NCI-H2171 treated with DMSO at 0.1 percent for 48 hours (cell line): ENCODE measurements at regions not wholly inside any gene's neighbourhood (a gene's known extent, or its start where the extent isn't known, plus 50 kb on each side); places are given as distances from the start of the nearest gene placed in this dataset.

Source experiments
- DNase-seq: peaks from one replicate; lab custom pipeline; 2025; lab: John Stamatoyannopoulos, UW

DNA sequence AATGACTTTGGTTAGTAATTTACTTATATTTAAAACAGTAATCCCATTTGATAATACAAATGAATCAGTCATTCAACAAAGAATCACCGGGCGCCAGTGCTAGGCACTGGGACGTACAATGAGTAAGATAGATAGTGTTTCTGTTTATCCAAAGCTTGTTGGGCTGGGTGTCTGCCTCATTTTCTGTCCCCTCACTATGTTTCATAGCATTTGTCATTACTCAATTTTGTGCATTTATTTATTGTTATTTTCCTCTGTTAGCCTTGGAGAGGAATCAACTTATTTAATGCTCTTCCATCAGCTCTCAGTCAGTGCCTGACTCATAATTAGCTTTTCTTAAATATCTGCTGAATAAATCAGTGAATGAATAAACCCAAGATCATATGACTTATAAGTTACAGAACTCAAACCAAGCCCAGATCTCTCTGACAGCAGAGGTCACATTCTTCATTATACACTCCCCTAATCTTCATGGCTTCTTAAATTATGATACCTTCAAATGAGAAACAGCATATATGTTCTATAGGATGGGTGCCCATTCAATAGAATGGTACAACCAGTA lies 86.2 kb downstream of the TSPAN8 start:
- DNase-seq = no peak

DNA sequence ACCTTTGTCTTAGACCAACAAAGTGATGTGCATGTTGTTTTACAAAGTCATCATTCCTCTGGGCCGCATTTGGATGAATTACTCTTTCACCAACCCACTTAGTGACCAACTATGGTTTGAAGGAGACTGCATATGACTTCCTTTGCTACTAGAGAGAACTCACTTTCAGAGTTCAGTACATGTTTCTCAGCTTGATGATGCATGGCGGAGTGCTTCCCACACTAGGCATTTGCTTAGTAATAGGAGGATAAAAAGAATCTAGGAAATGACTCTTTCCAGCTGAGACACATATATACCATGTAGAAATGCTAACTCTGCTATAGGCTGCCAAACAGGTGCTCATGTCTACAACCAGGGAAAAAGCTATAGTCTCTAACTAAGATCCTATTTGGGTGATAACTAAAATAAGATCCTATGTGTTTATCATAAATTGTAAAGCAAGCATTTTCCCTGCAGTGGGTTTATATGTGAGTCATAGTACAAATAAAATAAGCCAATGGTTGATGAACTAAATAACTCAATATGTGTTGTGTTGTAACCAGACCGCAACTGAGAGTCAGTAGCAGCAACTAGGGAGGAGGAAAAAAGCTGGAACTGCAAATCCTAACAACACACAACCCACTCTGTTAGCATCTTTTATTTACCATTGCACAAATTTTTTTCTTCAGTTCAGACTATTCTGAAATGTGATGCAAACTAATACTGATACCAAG lies 87.2 kb downstream of the TSPAN8 start:
- no peak for DNase-seq

DNA sequence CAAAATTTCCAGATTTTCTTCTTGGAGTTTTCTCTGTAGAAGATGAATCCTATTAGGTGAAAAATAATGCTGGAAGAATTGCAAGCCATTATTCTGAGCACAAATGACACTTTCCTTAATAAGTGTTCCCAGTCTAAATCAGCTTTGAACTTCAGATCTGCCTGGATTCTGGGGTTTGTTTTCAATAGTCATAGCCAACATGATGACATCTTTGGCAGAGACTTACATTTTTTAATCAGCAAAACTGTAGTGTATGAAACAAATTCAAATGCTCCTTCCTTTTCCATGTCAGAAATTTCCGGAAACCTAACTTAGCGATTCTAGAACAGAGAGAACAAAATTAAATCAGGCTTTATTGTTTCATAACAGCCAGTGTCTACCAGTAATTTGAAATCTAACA lies 88.5 kb downstream of the TSPAN8 start:
- DNase-seq = no peak

DNA sequence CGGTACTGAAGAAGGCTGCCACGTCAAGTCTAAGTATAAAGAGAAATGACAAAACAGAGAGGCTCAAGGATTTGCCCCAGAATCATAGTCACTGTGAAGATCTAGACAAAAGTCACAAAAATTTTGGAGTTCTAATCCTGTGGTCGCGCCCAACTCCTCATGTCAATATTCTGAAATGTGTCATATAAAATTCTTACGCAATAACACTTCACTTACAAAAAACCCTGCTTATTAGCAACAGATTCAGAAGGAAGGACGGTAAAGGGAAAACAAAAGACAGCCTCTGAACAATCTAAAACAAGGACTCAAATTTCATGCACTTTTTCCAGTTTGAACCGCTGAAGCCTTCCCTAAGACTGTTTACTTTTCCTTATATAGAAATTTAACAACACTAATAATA lies 94.7 kb downstream of the TSPAN8 start:
- DNase-seq = no peak

DNA sequence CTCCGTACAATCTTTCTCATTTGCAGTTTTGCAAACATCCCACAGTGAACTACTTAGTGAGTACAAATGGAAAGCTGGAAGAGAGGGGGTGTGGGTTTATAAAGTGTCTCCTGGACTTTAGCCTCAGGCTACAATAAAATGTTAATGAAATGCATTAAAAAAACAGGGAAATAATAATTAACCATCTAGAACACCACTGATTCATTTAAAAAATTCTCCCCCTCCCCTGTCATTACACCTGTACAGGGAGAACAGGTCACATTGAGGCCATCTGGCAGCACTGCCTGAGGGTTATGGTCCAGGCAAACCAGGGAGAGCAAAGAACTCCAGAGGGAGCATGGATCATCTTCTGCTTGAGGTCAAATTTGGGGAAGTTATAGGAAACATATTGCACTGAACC lies 96.3 kb downstream of the TSPAN8 start:
- DNase-seq = no peak

DNA sequence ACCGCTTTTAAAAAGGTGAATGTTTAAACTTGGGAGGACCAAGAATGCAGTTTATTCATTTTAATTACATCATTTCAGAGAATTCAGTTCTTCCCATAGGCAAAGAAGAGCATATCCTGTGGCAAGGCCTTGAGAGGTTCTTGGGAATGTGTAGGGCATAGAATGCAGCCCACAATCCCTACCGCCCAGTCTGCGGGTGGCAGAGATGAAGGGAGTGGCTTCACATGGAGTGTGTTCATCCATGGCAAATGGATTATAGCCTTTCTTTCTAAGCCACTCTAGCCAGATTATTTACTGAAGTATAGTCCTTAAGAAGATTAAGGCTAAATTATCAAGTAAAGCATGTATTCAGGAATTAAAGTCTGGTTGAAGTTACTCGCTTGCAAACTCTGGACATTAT lies 97.4 kb downstream of the TSPAN8 start:
- no peak for DNase-seq

DNA sequence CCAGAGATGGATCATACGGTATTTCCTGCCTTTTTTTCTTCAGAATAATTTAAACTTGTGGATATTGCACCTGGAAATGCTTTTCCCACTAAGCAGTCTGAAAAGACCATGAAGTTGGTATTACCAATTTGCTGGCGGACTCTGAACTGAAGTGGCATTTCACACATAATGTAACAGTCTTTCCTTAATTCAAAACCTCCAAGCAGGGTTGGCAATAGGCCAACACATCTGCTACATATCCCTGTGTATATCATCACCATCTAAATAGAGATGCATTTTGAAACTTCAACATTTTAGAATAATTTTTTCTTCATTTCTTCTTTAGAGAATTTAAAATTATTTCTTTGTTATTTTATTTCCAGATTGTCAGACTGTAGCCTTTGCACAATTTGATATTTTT lies 100.5 kb downstream of the TSPAN8 start:
- peak; percentile 31 for DNase-seq

DNA sequence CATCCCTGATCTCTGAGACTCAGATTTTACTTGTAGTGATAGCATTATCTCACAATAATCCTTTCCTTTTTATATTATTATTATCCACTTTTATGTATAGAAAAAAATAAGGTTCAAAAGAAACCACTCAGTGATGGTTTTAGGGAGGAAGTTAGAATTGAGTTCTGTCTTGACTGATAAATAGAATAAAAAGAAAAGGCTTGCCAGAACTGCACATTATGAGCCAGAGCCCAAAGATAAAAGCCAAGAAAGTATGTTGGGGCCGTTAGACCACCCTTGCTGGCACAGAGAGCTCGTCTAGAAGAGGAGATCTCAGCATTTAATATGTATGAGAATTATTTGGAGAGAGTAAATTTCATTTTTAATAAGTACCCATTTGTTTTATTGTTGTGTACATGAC lies 103.2 kb downstream of the TSPAN8 start:
- no peak for DNase-seq

DNA sequence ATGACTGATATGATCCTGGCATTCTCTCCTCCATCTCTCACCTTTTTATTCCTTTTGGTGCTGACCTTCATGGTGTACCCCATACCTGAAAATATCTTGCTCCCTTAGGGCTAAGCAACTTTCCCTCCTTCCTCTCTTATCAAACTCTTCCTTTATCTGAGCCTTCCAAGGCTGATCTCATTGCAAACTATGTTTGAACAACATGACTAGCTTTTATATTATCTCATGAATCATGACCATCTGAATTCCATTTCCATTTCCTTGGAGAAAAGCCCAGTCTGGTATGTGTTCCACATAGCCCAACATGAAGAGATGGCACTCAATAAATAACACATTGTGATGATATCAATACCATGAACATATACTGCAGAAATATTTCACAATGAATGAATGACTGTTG lies 111.6 kb downstream of the TSPAN8 start:
- DNase-seq = no peak

DNA sequence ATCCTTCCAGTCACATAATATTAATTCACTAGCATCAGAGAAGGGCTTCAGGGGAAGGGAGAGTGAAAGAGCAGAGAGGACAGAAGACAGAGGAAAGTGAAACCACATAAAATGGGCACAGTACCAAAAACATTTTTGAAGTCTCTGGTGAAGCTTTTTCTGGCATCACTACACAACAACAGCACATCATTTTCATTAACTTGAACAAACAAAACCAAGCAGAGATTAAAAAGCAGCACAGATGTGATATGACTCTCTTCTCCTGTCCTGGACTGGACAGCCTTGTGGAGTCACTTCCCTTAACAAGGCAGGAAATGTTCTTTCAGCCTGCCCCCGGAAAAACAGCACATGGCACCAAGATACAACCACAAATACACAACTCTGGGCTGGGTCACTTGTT lies 112.0 kb downstream of the TSPAN8 start:
- DNase-seq = no peak

DNA sequence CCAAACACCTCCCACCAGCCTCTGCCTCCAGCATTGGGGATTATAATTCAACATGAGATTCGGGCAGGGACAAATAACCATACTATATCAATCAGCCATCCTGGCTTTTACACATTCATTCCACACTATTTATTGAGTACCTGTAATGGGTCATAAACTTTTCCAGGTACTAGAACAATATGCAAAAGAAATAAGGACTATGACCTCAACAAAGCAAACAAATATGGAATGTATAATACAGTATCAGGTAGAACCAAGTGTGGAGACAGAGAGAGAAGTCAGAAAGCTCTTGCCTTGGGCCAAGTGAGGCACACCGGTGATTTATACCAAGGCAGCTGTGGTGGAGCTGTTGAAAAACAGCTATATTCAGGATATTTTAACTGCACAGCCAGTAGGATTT lies 116.3 kb downstream of the TSPAN8 start:
- no peak for DNase-seq

DNA sequence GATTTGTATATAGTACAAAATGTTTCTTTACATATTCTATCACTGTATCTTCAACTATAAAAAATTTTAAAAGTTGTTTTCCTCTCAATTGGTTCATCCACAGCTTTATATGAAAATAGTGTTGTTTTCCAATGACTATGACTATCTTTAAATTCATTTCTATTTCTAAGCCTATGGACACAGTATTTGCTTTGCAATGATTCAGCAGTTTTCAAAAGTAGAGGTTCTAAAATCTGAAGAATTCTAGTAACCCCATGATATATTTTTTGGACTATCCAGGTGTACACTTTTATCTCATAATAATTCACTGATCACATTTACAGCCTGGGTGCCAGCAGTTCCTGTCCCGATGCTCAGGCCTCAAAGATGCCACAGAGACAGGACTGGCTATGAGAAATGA lies 118.4 kb upstream of the PTPRR start:
- DNase-seq = no peak

DNA sequence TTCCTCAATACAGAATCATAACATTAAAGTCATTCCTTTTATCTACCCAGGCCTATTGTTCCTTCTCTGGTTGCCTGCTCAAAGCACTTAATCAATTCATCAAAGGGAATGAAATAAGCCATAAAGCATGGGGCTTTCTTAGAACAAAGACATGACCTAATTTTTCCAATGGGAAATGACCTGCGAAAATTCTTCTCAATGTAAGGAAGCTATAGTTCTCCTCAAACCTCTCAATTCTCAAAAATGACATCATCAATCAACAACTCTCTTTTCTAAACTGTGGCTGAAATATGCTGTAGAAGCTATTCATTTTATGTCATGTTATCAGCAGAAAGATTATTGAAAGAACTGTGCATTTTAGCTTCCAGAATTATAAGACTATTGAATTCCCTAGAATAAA lies 116.0 kb upstream of the PTPRR start:
- no peak for DNase-seq

DNA sequence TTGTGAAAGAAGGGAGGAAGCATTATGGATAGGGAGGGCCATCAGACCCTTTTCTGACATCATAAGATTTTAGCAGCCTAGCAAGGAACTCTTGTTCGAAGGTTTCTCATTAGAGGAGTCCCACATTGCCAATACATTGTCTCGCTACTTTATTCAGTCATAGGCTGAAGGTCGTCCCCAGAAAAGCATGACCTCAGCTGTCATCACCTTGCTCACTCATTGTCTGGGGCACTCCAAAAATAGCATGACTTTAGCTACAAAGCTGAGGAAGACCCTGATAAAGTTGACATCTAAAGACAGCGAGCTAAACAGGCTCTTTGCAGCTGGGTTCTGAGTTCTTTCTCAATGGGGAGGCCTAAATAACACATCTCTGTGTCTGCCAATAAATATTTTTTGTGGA lies 112.4 kb upstream of the PTPRR start:
- no peak for DNase-seq

DNA sequence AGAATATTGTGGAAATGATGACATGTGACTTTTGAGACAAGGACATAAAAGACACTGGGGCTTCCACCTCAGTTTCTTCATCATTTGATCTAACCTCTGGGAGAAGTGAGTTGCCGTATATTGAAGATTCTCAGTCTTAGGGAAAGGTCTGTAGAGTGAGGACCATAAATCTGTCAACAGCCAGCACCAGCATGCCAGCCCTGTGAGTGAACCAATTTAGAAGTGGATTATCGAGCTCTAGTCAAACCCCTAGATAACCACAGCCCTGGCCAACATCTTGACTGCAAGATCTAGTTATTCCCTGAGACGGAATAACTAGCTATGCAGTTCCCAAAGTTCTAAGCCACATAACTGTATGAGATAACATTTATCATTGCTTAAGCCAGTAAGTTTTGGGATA lies 108.8 kb upstream of the PTPRR start:
- no peak for DNase-seq

DNA sequence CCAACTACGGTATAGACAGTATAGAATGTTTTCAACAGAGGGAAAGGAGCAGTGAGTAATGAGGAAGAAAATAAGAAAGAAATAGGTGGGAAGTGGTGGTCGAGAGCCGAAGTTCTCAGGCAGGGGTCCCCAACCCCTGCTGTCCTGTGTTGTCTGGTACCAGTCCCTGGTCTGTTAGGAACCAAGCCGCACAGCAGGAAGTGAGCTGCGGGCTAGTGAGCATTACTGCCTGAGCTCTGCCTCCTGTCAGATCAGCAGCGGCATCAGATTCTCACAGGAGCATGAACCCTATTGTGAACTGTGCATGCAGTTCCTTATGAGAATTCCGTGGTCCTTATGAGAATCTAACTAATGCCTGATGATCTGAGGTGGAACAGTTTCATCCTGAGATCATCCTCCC lies 107.3 kb upstream of the PTPRR start:
- no peak for DNase-seq

DNA sequence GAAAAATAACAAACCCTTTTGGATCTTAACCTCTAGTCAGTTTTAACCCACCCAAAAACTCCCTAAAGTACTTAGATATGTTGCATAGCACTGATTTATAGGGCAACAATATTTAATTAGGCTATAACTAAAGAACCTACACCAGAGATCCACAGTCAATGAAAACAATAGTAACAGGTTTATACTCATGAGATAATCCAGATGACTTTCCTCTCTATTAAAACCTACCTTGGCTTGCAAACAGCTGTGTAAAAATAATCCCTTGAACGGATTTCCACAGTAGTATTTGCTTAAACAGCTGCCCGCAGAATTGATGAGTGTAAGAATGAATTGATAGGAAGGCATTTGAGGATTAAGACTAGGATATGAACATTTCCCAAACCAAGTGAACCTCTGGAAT lies 104.3 kb upstream of the PTPRR start:
- no peak for DNase-seq

DNA sequence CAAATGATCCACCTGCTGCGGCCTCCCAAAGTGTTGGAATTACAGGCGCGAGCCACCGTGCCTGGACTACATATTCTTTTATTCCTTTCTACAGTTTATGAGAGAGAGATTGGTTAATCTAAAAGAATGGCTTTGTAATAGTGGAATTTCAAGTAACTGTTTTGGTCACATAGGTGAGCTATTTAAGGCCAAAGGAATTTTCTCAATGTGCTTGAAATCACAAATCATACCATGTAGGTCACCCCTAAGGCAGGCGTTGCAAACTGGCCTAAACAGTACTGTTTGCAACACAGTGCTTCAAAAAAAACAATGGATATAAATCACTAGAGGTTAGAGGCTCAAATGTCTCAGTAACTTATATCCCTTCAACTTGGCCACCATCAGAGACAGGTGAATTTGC lies 103.7 kb upstream of the PTPRR start:
- DNase-seq = no peak

DNA sequence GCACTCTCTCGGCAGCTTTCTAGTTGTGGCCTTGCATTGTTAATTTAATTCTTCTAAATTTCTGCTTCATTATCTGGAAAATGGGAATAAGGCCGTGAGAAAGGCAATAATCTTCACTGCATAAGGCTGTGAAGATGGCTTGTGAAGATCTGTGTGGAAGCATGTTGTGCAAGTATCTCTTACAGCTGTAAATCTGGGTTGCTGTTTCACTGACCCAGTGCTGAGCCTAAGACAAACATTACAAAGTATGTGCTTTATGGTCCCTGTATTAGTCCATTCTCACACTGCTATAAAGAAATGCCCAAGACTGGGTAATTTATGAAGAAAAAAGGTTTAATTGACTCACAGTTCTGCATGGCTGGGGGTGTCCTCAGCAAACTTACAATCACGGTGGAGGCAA lies 101.0 kb upstream of the PTPRR start:
- DNase-seq = no peak

DNA sequence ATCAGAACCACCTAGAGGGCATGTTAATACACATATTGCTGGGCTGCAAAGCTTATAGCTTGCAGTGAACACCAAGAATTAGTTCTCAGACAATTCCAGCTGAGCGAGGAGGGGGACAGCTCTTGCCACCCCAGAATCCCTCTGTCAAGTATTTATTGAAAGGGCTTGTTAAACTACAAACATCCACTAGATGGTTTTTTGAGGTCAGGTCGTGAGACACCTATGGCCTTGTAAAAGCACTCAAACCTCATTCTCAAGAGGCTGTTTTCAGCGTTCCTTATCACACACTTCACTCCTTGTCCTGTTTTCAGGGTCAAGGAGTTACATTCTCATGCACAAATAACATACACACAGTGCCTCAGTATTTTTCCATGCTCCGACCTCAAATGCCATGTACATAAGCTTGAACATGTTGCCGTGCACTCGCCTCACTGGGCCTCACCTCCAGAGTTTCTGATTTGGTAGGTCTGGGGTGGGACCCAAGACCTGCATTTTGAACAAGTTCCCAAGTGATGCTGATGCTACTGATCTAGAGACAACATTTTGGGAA lies 98.8 kb upstream of the PTPRR start:
- DNase-seq = no peak

DNA sequence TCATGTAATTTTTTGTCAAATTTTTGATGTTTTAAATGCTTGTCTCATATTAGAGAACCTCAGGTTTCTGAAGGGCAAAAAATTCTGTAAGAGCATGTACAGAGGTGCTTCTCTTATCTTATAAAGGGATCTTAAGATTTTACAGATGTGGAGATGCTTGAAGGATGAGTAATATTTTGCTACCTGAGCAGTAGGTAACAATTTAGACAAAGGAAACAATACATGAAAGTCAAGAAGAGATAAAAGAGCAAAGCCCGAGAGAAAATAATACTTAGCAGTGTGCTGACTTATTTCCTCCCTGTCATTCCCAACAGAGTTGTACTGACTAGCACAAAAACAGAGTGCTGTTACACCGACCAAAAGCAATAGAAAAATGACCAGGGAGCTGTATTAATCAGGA lies 98.1 kb upstream of the PTPRR start:
- no peak for DNase-seq

DNA sequence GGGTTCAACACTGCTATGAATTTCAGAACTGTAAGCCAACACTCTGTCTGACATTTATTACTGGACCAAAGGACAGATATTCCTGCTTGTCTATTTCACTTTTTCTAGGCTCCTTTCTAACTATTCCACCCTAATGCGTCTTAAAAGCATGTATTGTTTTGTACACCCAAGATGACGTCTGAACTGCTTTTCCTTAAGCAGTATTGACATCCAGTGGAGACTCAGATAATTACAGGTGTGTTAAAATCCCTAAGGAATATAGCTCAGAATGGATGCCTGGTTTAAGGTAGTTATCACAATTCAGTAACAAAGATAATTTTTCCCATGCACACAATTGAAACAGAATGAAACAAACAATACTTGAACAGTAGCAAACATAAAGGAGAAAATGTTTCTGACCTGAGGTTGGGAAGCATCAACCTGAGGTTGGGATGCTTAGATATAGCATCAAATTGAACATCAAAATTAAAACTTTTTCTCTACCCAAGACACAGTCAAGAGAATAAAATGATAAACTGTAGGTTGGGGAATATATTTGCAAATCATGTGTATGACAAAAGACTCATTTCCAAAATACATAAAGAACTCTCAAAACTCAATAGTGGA lies 93.7 kb upstream of the PTPRR start:
- DNase-seq = peak; percentile 27

DNA sequence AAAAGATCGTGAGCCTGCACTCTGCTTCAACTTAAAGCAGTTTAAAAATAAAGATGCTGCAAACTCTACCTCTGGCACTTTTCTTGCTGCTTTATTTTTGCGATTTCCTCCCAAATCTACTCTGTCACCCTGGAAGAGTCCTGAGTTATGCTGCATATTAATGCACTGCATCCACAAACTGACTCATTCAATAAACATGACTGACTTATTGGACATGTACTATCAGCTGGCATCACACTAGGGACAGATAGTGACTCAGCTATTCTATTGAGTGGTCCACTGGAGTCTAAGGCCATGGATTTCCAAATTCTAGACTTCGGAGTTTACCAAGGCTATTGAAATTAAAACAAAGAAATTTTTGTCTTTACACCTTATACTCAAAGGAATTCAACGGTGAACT lies 90.7 kb upstream of the PTPRR start:
- DNase-seq = no peak

DNA sequence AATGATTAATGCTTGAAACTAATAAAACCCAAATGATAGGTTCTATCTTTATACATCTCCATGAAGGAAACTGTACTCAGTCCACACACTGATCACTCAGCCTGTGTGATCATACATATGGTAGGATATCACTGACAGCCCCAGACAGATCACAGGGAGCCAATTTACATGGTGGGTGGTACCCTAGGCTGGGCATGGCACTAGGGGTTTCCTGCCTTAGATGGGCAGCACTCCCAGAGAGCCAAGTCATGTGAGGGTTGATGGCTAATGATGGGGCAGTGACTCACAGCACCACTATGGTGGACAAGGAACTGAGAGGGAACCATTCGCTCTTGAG lies 89.6 kb upstream of the PTPRR start:
- no peak for DNase-seq
